CD14-positive monocyte (primary cell): ENCODE measurements at regions not wholly inside any gene's neighbourhood (a gene's known extent, or its start where the extent isn't known, plus 50 kb on each side); places are given as distances from the start of the nearest gene placed in this dataset.

Experiments
- DNase-seq, 3 donors: peaks; one replicate each; pipeline ENCODE4 v3.0.0-alpha.2; 2011 to 2022
- H2AFZ ChIP-seq: 2 replicates; pipeline ENCODE4 v1.6.0; 2012; ENCODE audit warnings: mild to moderate bottlenecking, low read depth, low read length, inconsistent platforms; ENCODE audit not compliant: insufficient read depth, poor library complexity, severe bottlenecking
- H3K27ac ChIP-seq, 2 donors: 1 replicate in 1 of 2; 2 replicates in 1 of 2; pipeline ENCODE4 v1.5.1; 2012 to 2013; ENCODE audit warnings: low read length in 2 of 2, control low read depth in 1 of 2, inconsistent platforms in 1 of 2, low read depth in 1 of 2, mild to moderate bottlenecking in 1 of 2
- H3K27me3 ChIP-seq, 2 donors: one replicate each; pipeline versions ENCODE4 v1.6.0 to v1.6.1; 2011 to 2013; ENCODE audit warnings: low read length in 2 of 2; ENCODE audit not compliant: control insufficient read depth in 2 of 2, insufficient read depth in 2 of 2
- H3K36me3 ChIP-seq, 2 donors: replicated peaks in 1 of 2; 1 replicate in 1 of 2; 2 replicates in 1 of 2; pipeline versions ENCODE4 v1.5.1 to v1.6.1; 2012 to 2013; ENCODE audit warnings: low read length in 2 of 2, control low read depth in 1 of 2, inconsistent platforms in 1 of 2, mild to moderate bottlenecking in 1 of 2; ENCODE audit not compliant: insufficient read depth in 2 of 2, control insufficient read depth in 1 of 2
- H3K4me1 ChIP-seq, 2 donors: 1 replicate in 1 of 2; 2 replicates in 1 of 2; pipeline versions ENCODE4 v1.5.1 to v1.6.1; 2012 to 2013; ENCODE audit warnings: low read length in 2 of 2, control low read depth in 1 of 2, inconsistent platforms in 1 of 2, mild to moderate bottlenecking in 1 of 2, moderate library complexity in 1 of 2; ENCODE audit not compliant: insufficient read depth in 2 of 2, control insufficient read depth in 1 of 2
- H3K4me2 ChIP-seq: replicated peaks from 2 replicates; pipeline ENCODE3; 2012; ENCODE audit warnings: low read length, moderate library complexity, mild to moderate bottlenecking; ENCODE audit not compliant: poor library complexity, severe bottlenecking; ENCODE audit errors: extremely low read depth
- H3K4me3 ChIP-seq, 3 experiments: fragments of 200-600 bp in 1 of 3; sonication (generic) in 1 of 3; replicated peaks in 1 of 3; 1 replicate in 2 of 3; 2 replicates in 1 of 3; pipeline ENCODE4 v1.5.1; 2011 to 2013; ENCODE audit warnings: low read length in 3 of 3, mild to moderate bottlenecking in 3 of 3, control low read depth in 2 of 3, low read depth in 2 of 3, inconsistent platforms in 1 of 3, moderate library complexity in 1 of 3
- H3K79me2 ChIP-seq: 2 replicates; pipeline ENCODE4 v1.6.0; 2012; ENCODE audit warnings: mild to moderate bottlenecking, control low read depth, inconsistent platforms, low read length, moderate library complexity; ENCODE audit not compliant: insufficient read depth
- H3K9ac ChIP-seq: 2 replicates; pipeline ENCODE4 v1.6.0; 2017; ENCODE audit warnings: low read length, mild to moderate bottlenecking; ENCODE audit not compliant: insufficient read depth, poor library complexity, severe bottlenecking
- H3K9me3 ChIP-seq, 2 donors: replicated peaks in 1 of 2; 1 replicate in 1 of 2; 2 replicates in 1 of 2; pipeline versions ENCODE4 v1.5.1 to v1.6.1; 2012 to 2013; ENCODE audit warnings: low read length in 2 of 2, control low read depth in 1 of 2; ENCODE audit not compliant: control insufficient read depth in 1 of 2, insufficient read depth in 1 of 2
- H4K20me1 ChIP-seq: 2 replicates; pipeline ENCODE4 v1.6.0; 2012; ENCODE audit warnings: mild to moderate bottlenecking, low read length, control low read depth, moderate library complexity; ENCODE audit not compliant: insufficient read depth
- H3K27ac Mint-ChIP-seq, 7 donors: one replicate each; pipeline ENCODE4 v1.8.0; 2020; ENCODE audit warnings: mild to moderate bottlenecking in 7 of 7, mixed read lengths in 7 of 7, moderate library complexity in 6 of 7, inconsistent platforms in 2 of 7
- H3K27me3 Mint-ChIP-seq, 3 donors: one replicate each; pipeline ENCODE4 v1.8.0; 2021 to 2022; ENCODE audit warnings: low read depth in 3 of 3, mild to moderate bottlenecking in 3 of 3, mixed read lengths in 3 of 3, moderate library complexity in 3 of 3, inconsistent platforms in 1 of 3
- H3K36me3 Mint-ChIP-seq, 2 donors: one replicate each; pipeline ENCODE4 v1.8.0; 2020; ENCODE audit warnings: mixed read lengths in 2 of 2, inconsistent platforms in 1 of 2, mild to moderate bottlenecking in 1 of 2
- H3K4me1 Mint-ChIP-seq: one replicate; pipeline ENCODE4 v1.8.0; 2020; ENCODE audit warnings: mild to moderate bottlenecking, mixed read lengths
- H3K4me3 Mint-ChIP-seq, 2 donors: one replicate each; pipeline ENCODE4 v1.8.0; 2020; ENCODE audit warnings: mild to moderate bottlenecking in 2 of 2, mixed read lengths in 2 of 2, moderate library complexity in 1 of 2
- H3K9me3 Mint-ChIP-seq, 7 donors: one replicate each; pipeline ENCODE4 v1.8.0; 2020 to 2022; ENCODE audit warnings: mixed read lengths in 7 of 7, mild to moderate bottlenecking in 6 of 7, moderate library complexity in 6 of 7, inconsistent platforms in 2 of 7
- WGBS: methylation state at CpG from one replicate; pipeline ENCODE4 v1.1.5; 2013; ENCODE audit warnings: missing lambda C conversion rate; ENCODE audit not compliant: insufficient coverage; 5-methylcytosine and 5-hydroxymethylcytosine counted together
- intact Hi-C, 2 donors: fragments of 100-400 bp; cut with micrococcal nuclease; formaldehyde crosslinking; loops; one replicate each; pipeline versions ENCODE4 v1.15.0 to v1.15.1; 2023
- TF ChIP-seq, protein P1 (sequence below): fragments of 200-600 bp; IDR thresholded peaks from one replicate; pipeline ENCODE4 v1.8.0; 2022; ENCODE audit warnings: antibody characterized with exemption, mild to moderate bottlenecking

DNA sequence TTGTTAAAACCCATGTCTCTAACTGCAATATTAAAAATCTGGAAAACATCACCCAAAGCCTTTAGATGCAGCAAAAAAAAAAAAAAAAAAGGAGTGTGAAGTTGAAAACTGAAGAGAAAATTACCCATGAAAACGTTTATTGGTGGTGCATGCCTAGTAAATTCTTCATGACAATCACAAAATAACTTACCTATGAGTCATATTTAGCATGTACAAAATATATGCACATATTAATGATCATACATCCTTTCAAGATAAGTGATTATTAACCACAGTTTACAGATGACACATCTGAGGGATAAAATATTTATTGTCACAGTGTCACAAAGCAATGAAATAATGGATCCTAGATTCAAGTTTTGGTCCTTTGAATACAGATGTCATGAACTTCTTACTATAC is 505.2 kb upstream of the NR5A2 start:
- Mint-ChIP-seq H3K27me3 (no peaks in the 10 kb centered on the region), H3K36me3 (no peaks in the 10 kb centered on the region), H3K4me1 (no peaks in the 10 kb centered on the region), H3K4me3 (no peak overlapping the region), H3K27ac (no peak overlapping the region), H3K9me3 (peaks cover 0 to 2% (median 0%) of the 10 kb centered on the region in 7 donors)
- no CpG with 5 or more reads among the region's 1 CpG for WGBS
- TF ChIP-seq, protein P1, sequence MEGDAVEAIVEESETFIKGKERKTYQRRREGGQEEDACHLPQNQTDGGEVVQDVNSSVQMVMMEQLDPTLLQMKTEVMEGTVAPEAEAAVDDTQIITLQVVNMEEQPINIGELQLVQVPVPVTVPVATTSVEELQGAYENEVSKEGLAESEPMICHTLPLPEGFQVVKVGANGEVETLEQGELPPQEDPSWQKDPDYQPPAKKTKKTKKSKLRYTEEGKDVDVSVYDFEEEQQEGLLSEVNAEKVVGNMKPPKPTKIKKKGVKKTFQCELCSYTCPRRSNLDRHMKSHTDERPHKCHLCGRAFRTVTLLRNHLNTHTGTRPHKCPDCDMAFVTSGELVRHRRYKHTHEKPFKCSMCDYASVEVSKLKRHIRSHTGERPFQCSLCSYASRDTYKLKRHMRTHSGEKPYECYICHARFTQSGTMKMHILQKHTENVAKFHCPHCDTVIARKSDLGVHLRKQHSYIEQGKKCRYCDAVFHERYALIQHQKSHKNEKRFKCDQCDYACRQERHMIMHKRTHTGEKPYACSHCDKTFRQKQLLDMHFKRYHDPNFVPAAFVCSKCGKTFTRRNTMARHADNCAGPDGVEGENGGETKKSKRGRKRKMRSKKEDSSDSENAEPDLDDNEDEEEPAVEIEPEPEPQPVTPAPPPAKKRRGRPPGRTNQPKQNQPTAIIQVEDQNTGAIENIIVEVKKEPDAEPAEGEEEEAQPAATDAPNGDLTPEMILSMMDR, result no peak
- no peaks in the 10 kb centered on the region for H3K36me3 ChIP-seq
- intact Hi-C loops, result no loop called here
- H3K27ac ChIP-seq, result no peak overlapping the region
- no peaks in the 10 kb centered on the region for H3K27me3 ChIP-seq
- no peak overlapping the region for H2AFZ ChIP-seq
- H4K20me1 ChIP-seq, result no peaks in the 10 kb centered on the region
- no peaks in the 10 kb centered on the region for H3K4me1 ChIP-seq
- no peak overlapping the region for H3K9ac ChIP-seq
- no peaks in the 10 kb centered on the region for H3K79me2 ChIP-seq
- DNase-seq, result no peak
- H3K9me3 ChIP-seq, result no peaks in the 10 kb centered on the region
- no peak overlapping the region for H3K4me2 ChIP-seq
- no peak overlapping the region for H3K4me3 ChIP-seq

DNA sequence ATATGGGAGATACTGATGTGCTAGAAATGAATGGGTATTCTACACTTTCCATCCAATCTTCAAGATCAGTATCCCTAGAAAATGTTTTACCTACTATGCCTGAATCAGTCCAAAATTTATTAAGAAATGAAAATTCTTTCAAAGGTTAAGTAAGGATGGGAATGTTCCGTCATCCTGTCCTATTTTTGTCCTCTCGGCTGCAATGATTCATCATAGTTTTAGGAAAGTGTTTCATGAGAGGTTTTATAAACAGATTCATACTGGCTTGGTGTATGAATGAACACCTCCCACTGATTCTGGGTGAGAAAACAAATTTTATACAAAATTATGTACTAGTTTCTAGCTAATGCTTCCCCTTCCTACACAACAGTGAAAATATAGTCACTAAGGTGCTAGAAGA is 504.6 kb upstream of the NR5A2 start:
- Histone ChIP-seq H3K9me3 (no peaks in the 10 kb centered on the region), H3K4me1 (no peaks in the 10 kb centered on the region), H3K36me3 (no peaks in the 10 kb centered on the region), H3K27me3 (no peaks in the 10 kb centered on the region), H3K4me3 (no peak overlapping the region), H3K27ac (no peak overlapping the region), H2AFZ (no peak overlapping the region), H4K20me1 (no peaks in the 10 kb centered on the region), H3K79me2 (no peaks in the 10 kb centered on the region), H3K9ac (no peak overlapping the region), H3K4me2 (no peak overlapping the region)
- Mint-ChIP-seq H3K27me3 (no peaks in the 10 kb centered on the region), H3K4me1 (no peaks in the 10 kb centered on the region), H3K9me3 (peaks cover 0 to 2% (median 0%) of the 10 kb centered on the region in 7 donors), H3K27ac (no peak overlapping the region), H3K4me3 (no peak overlapping the region), H3K36me3 (no peaks in the 10 kb centered on the region)
- intact Hi-C loops, result no loop called here
- TF ChIP-seq, protein P1, result no peak
- no peak for DNase-seq
- no CpG with 5 or more reads among the region's 2 CpGs for WGBS
